Prostate gland (tissue), 2 donors: ENCODE measurements at regions not wholly inside any gene's neighbourhood (a gene's known extent, or its start where the extent isn't known, plus 50 kb on each side); places are given as distances from the start of the nearest gene placed in this dataset.

ENCODE experiments used
- POLR2AphosphoS5 ChIP-seq: sonication (generic); formaldehyde crosslinking; IDR thresholded peaks from one replicate; pipeline ENCODE4 v1.6.1; 2017; ENCODE audit warnings: antibody characterized with exemption
- TF ChIP-seq, protein P1 (sequence below), 4 experiments: fragments of 200-600 bp in 2 of 4; fragments of 450-650 bp in 2 of 4; sonication (generic) in 2 of 4; IDR thresholded peaks; 1 replicate in 3 of 4; 2 replicates in 1 of 4; pipeline ENCODE4 v1.5.1; 2016 to 2019; ENCODE audit warnings: antibody characterized with exemption in 4 of 4, mild to moderate bottlenecking in 2 of 4, moderate library complexity in 2 of 4

DNA sequence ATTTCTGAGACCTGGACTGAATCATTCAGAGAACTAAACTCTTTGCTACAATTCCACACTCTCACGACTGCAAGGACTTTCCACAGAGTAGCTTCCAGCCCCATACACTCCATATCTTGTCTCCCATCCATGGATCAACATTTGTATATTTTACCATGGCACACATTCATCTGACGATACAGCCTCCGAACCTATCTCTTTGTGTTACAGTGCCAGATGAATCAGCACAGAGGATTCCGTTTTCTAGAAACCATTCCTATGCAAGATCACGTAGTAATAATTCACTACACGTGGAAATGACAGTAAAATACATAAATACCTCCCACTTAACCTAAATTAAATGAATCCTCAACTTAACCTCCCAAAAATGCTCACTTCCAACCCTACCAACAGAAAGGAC, 110.0 kb upstream of the PRDX6 start:
- TF ChIP-seq, protein P1, sequence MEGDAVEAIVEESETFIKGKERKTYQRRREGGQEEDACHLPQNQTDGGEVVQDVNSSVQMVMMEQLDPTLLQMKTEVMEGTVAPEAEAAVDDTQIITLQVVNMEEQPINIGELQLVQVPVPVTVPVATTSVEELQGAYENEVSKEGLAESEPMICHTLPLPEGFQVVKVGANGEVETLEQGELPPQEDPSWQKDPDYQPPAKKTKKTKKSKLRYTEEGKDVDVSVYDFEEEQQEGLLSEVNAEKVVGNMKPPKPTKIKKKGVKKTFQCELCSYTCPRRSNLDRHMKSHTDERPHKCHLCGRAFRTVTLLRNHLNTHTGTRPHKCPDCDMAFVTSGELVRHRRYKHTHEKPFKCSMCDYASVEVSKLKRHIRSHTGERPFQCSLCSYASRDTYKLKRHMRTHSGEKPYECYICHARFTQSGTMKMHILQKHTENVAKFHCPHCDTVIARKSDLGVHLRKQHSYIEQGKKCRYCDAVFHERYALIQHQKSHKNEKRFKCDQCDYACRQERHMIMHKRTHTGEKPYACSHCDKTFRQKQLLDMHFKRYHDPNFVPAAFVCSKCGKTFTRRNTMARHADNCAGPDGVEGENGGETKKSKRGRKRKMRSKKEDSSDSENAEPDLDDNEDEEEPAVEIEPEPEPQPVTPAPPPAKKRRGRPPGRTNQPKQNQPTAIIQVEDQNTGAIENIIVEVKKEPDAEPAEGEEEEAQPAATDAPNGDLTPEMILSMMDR (IDR thresholded peaks at IDR 0.05), result no peak
- no peak for TF ChIP-seq POLR2AphosphoS5
